HG03558 (cell line): ENCODE measurements at regions not wholly inside any gene's neighbourhood (a gene's known extent, or its start where the extent isn't known, plus 50 kb on each side); places are given as distances from the start of the nearest gene placed in this dataset.

Experiments used
- ATAC-seq: cut with Tn5 transposase; IDR thresholded peaks from one replicate; pipeline ENCODE4 v1.9.1; 2021; ENCODE audit warnings: moderate number of reproducible peaks; ENCODE audit not compliant: unreplicated experiment; ENCODE audit errors: extremely low read depth

DNA sequence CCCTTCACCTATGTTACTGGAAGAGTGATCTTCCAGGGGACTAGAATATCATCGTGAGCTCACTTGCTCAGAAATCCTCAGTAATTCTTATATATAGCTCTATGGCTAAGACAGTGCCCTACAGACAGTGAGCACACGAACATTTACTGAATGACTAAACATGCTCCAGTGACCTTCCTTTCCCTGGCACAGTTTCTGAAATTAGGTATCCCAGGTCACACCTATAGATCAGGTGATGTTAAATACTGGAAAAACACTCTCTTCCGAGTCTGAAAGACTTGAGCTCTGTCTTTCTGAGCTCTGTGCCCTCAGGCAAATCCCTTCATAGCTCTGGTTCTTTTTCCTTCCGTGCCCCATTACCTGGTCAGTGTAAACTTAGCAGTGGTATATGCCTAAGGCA is 239.4 kb upstream of the LRIG1 start:
- ATAC-seq, result no peak

- ATAC-seq, result no peak
These were observed 243.7 kb upstream of the LRIG1 start for GRCh38 chr3:66744521-66744920.

DNA sequence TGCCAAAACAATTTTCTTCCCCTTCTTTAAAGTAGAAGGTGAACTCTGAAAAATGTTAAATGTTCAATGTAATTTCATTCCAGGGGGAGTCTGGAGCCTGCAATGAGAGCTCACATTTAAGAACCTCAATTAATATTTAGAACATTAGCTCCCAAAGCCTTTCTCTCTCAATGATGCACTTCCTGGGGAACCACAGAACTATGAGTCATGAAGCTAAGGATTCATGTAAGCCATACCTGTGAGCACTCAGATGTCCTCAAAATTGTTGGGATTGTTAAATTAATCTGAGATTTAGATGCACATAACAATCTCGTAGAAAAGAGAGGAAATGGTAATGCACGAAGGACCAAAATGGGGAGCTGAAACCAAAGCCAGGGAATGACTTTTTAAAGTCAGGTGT is 244.2 kb upstream of the LRIG1 start:
- no peak for ATAC-seq

- ATAC-seq, result no peak
These were observed 246.4 kb upstream of the LRIG1 start for GRCh38 chr3:66747261-66747660.

GRCh38 chr3:66747696-66748095 is 246.9 kb upstream of the LRIG1 start:
- no peak for ATAC-seq

DNA sequence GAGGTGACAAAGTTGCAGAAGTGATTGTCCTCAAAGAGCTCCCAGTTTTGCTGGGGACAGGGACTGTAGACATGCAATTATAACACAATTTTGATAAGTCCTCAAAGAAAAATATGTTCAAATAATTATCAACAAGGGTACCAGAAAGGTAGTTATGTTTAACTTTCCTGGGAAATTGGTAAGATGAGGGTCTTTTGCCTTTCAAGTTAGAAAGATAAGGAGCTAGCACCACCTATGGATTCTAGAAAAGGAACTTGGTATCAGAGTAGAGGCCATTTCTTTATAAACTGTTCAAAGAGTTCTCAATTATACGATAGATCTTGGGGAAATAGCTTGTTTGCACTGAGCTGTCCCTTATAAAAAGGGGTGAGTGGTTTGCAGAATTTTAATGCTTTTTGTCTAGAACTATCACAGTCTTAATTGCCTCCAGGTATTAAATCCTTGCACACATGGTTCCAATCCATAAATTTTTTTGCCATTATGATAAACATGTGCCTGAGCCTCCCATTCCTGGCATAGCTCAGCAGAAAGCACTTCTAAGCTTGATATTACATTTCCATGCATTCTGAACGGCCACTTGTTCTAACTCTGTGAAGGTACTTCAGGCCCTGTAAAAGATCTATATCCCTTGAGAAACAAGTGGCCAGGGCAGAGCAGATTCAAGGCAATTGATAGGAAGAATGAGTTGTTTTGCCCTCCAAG is 247.5 kb upstream of the LRIG1 start:
- ATAC-seq, result no peak

DNA sequence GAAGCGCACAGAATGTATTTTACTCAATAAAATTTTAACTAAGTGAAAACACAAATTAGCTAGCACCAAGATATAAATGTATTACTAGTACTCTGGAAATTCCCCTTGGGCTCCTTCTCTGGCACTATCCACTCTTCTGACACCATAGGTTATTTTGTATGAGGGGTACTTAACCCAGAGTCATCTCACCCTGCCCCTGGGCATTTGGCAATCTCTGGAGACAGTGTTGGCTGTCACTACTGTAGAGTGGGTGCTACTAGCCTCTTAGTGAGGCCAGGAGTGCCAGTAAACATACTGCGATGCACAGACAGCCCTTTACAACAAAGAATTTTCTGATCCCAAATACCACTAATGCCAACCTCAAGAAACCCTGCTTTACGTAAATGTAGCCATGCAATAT is 246.3 kb upstream of the KBTBD8 start:
- ATAC-seq, result no peak

DNA sequence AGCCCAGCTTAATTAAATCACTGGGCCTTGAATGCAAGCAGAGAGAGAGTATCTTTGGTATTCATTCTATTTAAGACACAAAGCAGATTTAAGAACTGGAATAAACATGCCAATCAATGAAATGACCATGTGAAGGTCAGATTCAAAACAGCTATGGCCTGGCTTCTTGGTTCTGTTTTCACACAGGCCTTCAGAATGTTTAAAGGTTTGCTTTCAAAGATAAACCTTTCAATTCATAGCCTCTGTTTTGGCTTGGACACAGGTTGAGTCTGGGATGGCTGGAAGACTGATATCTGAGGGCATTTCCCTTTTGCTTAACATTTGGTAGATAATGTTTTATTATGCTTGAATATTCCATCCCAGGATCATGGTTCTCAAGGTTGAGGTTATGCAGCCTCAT is 244.4 kb upstream of the KBTBD8 start:
- no peak for ATAC-seq

- no peak for ATAC-seq
These were observed 243.5 kb upstream of the KBTBD8 start for GRCh38 chr3:66754613-66755012.

DNA sequence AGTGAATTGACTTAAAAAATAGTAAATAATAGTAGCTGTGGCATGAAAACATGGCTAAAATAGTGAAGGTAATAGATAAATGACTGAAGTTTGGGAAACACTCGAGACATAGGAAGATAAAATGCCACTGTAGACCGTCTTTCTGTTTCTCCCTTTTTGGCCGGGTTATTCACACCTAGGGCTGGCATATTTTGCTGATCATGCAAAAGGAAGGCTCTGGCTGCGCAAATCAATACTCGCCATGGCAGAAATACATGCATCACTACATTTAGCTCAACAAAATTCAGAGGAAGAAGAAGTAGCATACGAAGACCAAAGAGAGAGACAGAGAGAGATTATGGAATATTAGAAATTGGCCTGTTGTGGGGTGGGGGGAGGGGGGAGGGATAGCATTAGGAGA is 242.2 kb upstream of the KBTBD8 start:
- ATAC-seq, result no peak

GRCh38 chr3:66756468-66757036 is 241.6 kb upstream of the KBTBD8 start:
- no peak for ATAC-seq

GRCh38 chr3:66761093-66761780 is 236.9 kb upstream of the KBTBD8 start:
- ATAC-seq, result no peak

DNA sequence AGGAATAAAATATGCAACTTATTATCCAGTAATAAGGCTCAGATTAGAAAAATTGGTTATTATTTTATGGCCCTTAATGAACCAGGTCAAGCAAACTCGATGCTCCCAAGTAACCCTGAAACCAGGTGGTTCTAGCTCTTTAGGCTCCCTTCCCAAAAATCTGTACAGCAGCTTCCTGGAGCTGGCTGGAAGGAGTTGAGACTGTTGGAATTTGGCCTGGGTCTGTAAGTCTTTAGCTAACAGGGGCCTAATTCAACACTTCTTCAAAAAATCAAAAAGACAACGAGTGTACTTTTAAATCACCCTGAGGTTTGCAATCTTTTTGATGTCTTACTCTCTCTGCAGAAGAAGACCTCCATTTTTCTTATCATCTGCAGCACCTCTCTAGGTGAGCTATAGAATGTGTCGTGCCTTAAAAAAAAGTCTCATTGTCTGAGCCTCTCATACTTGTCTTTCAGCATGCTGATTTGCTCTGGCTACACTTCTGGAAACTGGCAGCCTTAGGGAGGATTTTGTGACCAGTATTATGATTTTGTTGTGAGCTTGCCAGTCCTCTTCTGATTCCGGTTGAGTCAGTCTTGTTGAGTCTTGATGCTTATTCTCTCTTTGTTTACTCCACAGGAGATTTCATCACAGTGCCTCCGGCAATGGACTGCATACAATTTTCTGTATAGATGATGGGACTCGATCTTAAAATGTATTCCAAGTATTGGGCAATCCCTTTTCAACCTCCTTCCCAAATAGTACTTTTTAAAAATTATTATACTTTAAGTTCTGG is 235.0 kb upstream of the KBTBD8 start:
- no peak for ATAC-seq

DNA sequence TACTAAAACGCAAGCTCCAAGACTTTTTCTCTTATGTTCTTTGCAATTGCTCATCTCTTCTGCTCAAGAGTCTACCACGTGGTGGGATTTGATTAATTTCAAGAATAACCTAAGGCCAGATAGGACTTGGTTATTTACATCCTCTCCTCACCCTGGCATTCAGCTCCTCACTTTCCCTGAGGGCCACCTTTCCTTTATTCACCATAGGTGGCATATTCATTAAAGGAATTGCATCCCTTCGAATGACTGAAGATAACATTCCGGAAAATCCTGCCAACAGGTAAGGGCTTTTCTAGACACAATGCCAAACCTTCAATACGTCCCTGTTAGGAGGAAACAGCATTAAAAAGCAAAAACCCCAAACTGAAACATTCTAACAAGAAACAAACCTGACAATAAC is 220.0 kb upstream of the KBTBD8 start:
- ATAC-seq, result no peak

GRCh38 chr3:66778777-66779176 is 219.3 kb upstream of the KBTBD8 start:
- ATAC-seq, result no peak

DNA sequence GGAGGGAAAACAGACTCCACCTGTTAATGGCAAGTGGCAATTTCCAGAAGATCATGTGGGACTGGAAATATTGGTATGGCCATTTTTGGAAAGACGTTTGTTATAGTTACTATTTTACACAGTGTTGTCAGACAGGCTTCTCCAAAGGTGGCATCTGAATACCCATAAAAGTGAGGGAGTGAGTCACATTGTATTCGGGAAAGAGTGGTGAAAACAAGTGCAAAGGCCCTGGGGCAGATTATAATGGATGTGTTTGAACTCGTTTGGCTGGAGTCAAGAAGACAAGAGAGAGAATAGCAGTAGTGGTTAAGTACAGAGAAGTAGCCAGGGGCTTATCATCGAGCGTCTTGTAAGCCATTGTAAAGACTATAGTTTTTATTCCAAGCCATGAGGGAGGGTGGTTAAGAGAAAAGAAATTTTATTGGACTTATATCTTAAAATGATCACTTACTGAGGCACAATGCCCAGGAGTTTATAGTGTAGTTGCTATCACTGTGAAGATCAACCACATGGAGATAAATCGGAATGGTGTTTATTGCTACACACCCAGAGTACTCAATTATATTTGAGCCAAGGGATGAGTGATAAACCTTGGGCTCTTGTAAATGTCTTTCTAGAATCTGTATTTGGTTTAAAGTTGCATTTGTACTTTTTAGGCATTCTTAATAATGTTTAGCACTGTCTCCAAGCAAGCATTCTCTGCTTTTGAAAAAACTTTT is 212.8 kb upstream of the KBTBD8 start:
- no peak for ATAC-seq

- no peak for ATAC-seq
These were observed 208.4 kb upstream of the KBTBD8 start for GRCh38 chr3:66789580-66790237.

DNA sequence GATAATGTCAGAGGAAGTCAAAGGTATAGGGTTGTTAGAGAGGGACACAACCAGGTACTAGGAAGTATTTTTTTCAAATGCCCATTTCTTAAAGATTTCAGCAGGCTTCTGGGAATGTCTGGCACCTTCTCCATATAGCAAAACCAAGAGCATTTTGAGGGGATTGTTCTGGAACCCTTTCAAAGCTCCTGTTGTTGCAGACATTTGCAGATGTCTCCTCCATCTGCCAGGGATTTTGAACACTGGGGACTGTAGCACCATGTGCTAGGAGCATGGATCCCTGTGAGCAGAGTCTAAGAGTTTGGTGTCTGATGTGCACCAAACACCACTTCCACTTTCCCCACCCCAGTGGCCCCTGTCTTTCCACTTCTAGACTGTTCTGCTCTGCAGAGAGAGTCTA is 206.0 kb upstream of the KBTBD8 start:
- no peak for ATAC-seq

- ATAC-seq, result no peak
These were observed 202.7 kb upstream of the KBTBD8 start for GRCh38 chr3:66795365-66795764.

- no peak for ATAC-seq
These were observed 201.8 kb upstream of the KBTBD8 start for GRCh38 chr3:66796343-66796742.
